ENCODE measurements at regions not wholly inside any gene's neighbourhood (a gene's known extent, or its start where the extent isn't known, plus 50 kb on each side); places are given as distances from the start of the nearest gene placed in this dataset.

DNA sequence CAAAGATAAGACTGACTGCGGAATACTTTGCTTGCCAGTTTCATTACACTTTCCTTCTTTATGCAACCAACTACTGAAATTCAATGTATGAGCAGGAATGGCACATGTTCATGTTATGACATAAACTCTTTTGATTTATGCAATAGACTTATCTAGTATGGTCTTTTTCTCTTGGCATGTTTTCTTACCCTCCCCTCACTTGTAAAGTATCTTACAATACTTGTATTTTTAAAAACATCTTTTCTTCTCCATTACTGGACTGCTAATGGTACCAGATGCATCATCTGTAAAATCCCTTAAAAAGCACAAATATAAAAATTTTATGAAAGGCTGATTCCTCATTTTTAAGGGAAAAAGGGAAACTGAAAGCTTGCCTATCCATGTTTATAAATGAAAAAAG, 373.8 kb downstream of the ZEB2 start:
- DNase-seq, result no peak
- Histone ChIP-seq H3K27ac (no peak overlapping the region), H3K27me3 (no peaks in the 10 kb centered on the region), H3K36me3 (no peaks in the 10 kb centered on the region), H3K9me3 (no peaks in the 10 kb centered on the region), H3K4me3 (no peak overlapping the region), H3K4me1 (no peaks in the 10 kb centered on the region)
- TF ChIP-seq EP300 (IDR thresholded peaks at IDR 0.05), result no peak
- TF ChIP-seq, protein P1, sequence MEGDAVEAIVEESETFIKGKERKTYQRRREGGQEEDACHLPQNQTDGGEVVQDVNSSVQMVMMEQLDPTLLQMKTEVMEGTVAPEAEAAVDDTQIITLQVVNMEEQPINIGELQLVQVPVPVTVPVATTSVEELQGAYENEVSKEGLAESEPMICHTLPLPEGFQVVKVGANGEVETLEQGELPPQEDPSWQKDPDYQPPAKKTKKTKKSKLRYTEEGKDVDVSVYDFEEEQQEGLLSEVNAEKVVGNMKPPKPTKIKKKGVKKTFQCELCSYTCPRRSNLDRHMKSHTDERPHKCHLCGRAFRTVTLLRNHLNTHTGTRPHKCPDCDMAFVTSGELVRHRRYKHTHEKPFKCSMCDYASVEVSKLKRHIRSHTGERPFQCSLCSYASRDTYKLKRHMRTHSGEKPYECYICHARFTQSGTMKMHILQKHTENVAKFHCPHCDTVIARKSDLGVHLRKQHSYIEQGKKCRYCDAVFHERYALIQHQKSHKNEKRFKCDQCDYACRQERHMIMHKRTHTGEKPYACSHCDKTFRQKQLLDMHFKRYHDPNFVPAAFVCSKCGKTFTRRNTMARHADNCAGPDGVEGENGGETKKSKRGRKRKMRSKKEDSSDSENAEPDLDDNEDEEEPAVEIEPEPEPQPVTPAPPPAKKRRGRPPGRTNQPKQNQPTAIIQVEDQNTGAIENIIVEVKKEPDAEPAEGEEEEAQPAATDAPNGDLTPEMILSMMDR (IDR thresholded peaks at IDR 0.05), result no peak
- no peak for TF ChIP-seq POLR2A (IDR thresholded peaks at IDR 0.05)
- TF ChIP-seq POLR2AphosphoS5 (IDR thresholded peaks at IDR 0.05), result no peak
- no peak for ATAC-seq (ENCODE audit: low FRiP score in 2 of 2)
- WGBS, 2 donors, result 55 to 97% methylated on average over 1 of the region's 1 CpG

DNA sequence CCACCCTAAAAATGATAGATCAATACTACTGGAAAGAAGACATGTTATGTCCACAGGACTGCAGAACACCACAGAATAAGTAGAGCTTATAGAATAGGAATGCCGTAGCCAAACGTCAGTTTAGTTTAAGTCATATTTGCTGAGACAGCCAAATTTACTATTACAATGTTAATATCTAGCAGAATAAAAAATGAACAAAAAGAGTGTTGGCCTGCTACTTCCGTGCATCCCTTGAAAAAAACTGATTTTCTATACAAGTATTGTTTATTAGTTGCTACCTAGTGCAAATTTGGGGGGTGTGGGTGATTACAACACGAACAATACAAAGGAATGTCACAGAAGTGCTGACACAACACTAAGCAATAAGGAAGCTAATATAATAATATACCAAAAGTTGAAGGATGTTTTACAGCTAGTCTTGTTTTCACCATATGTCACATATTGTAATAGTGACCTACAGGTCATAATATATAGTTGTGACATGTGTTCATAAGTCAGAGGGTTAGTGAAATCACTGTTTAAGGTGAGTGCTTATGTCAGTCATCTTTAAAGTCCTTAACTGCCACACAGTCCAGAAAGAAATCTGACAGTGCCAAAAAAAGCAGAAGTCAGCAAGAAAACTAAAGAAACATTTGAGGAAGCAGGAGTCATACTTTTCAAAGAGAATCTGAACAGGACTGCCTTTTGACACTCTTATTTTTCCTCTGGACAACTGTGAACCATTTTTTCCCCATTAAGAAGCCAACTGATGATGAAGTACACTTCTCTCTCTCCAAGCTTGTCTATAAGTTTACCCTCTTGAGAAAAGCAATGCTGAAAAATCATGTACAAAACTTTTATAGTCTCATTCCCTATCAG, 376.4 kb downstream of the ZEB2 start:
- DNase-seq, result no peak
- no peak for TF ChIP-seq POLR2A (IDR thresholded peaks at IDR 0.05)
- H3K27ac ChIP-seq, result peak overlapping the region in 2 of 4 donors; percentile 14 to 51
- H3K9me3 ChIP-seq, result no peaks in the 10 kb centered on the region
- H3K4me1 ChIP-seq, result no peaks in the 10 kb centered on the region
- ATAC-seq (ENCODE audit: low FRiP score in 2 of 2), result peak in 1 of 2 donors; percentile 71
- H3K36me3 ChIP-seq, result no peaks in the 10 kb centered on the region
- H3K27me3 ChIP-seq, result no peaks in the 10 kb centered on the region
- WGBS, 2 donors, result 80 to 82% methylated on average over 4 of the region's 4 CpGs
- H3K4me3 ChIP-seq, result no peak overlapping the region

DNA sequence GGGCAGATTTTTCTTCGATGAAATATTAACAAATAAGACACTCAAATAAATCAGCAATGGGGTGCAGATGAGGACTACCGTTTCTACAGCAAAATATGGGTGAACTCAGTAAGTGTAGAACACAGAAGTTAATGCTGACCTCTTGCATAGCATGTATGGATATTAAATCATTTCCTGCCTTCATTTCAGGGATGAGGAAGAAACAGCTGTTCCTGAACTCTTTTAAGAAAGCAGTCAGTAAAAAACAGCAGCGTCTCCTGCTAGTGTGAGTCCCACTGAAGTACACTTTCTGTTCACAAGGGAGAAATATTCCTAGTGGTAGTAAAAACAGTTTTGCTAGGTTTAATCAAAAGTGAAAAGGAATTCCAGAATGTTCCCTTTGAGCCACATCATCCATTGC, 379.0 kb downstream of the ZEB2 start:
- TF ChIP-seq EP300 (IDR thresholded peaks at IDR 0.05), result no peak
- no peak for TF ChIP-seq POLR2AphosphoS5 (IDR thresholded peaks at IDR 0.05)
- TF ChIP-seq, protein P1 (IDR thresholded peaks at IDR 0.05), result no peak
- TF ChIP-seq POLR2A (IDR thresholded peaks at IDR 0.05), result no peak
- H3K4me3 ChIP-seq, result no peak overlapping the region
- 76 to 80% methylated on average over 3 of the region's 3 CpGs for WGBS, 2 donors
- no peaks in the 10 kb centered on the region for H3K36me3 ChIP-seq
- no peak overlapping the region for H3K27ac ChIP-seq
- H3K27me3 ChIP-seq, result no peaks in the 10 kb centered on the region
- no peak for DNase-seq
- H3K9me3 ChIP-seq, result no peaks in the 10 kb centered on the region
- no peaks in the 10 kb centered on the region for H3K4me1 ChIP-seq
- no peak for ATAC-seq (ENCODE audit: low FRiP score in 2 of 2)

DNA sequence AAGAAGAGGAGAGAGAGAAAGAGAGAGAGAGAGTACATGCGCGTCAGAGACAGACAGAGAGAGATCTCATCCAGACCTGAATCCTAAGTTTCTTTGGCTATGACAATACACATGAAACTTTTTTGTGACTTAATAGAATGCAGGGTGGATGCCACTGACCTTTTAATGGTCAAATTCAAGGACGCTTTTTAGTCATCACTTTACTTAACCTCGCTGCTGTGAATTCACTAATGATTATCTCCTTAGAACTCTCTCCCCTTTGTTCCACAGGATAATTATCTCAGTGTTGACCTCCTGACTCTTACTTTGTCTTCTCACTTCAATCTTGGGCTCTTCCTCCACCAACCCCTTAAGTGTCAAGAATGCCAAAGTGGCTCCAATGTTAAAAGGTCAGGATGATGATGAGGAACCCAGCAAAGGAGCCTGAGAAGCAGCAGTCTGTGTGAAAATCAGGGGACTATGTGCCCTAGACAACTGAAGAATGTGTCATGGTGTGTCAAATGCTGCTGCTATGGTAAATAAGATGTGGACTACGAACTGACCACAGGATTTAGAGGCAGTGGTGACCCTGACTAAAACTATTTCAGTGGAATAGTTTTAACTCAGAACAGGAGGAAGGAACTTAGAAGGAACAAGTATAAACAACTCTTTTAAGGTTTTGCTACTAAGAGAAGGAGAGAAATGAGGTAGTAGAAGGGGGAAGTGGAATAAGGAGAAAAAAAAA, 382.1 kb downstream of the ZEB2 start:
- peak in 1 of 2 donors; percentile 34 for ATAC-seq (ENCODE audit: low FRiP score in 2 of 2)
- WGBS, 2 donors, result 91 to 92% methylated on average over 5 of the region's 5 CpGs
- no peak overlapping the region for H3K27ac ChIP-seq

DNA sequence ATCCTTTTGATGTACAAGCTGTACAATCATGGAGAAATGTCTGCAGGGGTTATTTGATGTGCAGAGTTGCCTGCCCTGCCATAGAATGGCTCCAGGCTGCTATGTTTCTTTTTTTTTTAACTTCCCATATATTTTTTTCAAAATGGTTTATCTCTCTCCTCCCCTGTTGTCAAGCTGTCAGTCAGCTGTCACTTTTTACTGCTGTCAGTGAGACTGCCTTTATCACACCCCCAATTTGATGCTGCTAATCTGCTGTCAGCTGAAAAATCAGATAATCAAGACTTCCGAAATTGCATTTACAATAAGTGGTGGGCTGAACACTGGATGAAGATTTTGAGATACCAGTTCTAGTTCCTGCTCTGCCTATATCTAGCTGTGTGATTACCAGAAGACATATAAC, 382.6 kb downstream of the ZEB2 start:
- Histone ChIP-seq H3K27me3 (no peaks in the 10 kb centered on the region), H3K4me1 (no peaks in the 10 kb centered on the region), H3K36me3 (no peaks in the 10 kb centered on the region), H3K4me3 (no peak overlapping the region), H3K27ac (no peak overlapping the region), H3K9me3 (no peaks in the 10 kb centered on the region)
- ATAC-seq (ENCODE audit: low FRiP score in 2 of 2) (no peak), DNase-seq (no peak)
- 91 to 92% methylated on average over 1 of the region's 1 CpG for WGBS, 2 donors
- TF ChIP-seq POLR2A (IDR thresholded peaks at IDR 0.05), result no peak

More for the DNA sequence above, 382.1 kb downstream of the ZEB2 start:
- Histone ChIP-seq H3K36me3 (no peaks in the 10 kb centered on the region), H3K4me3 (no peak overlapping the region), H3K9me3 (no peaks in the 10 kb centered on the region), H3K27me3 (no peaks in the 10 kb centered on the region), H3K4me1 (no peaks in the 10 kb centered on the region)
- TF ChIP-seq POLR2A (IDR thresholded peaks at IDR 0.05), result no peak
- TF ChIP-seq, protein P1 (IDR thresholded peaks at IDR 0.05), result no peak
- TF ChIP-seq EP300 (IDR thresholded peaks at IDR 0.05), result no peak
- no peak for TF ChIP-seq POLR2AphosphoS5 (IDR thresholded peaks at IDR 0.05)
- DNase-seq, result no peak

Data from upper lobe of left lung (tissue), 6 donors.